22Rv1 (cell line): ENCODE measurements at regions not wholly inside any gene's neighbourhood (a gene's known extent, or its start where the extent isn't known, plus 50 kb on each side); places are given as distances from the start of the nearest gene placed in this dataset.

Experiments used
- CTCF ChIP-seq: fragments of 450-650 bp; IDR thresholded peaks from 2 replicates; pipeline ENCODE4 v1.5.1; 2017; ENCODE audit warnings: mild to moderate bottlenecking
- ZFX ChIP-seq: fragments of 450-650 bp; IDR thresholded peaks from 2 replicates; pipeline ENCODE4 v1.6.1; 2017; ENCODE audit warnings: antibody characterized with exemption, borderline replicate concordance

- TF ChIP-seq CTCF: no peak
- TF ChIP-seq ZFX: no peak
Observed at GRCh38 chr11:28636033-28636432, 527.8 kb downstream of the METTL15 start.
